Ishikawa (cell line): ENCODE measurements at regions not wholly inside any gene's neighbourhood (a gene's known extent, or its start where the extent isn't known, plus 50 kb on each side); places are given as distances from the start of the nearest gene placed in this dataset.

Experiments
- CEBPB ChIP-seq: IDR thresholded peaks from 2 replicates; pipeline ENCODE4 v1.6.1; 2012
- CREB1 ChIP-seq: IDR thresholded peaks from 2 replicates; pipeline ENCODE4 v1.6.1; 2012; ENCODE audit warnings: low read depth
- EP300 ChIP-seq: IDR thresholded peaks from 2 replicates; pipeline ENCODE4 v1.6.1; 2012; ENCODE audit warnings: borderline replicate concordance
- FOXM1 ChIP-seq: IDR thresholded peaks from 2 replicates; pipeline ENCODE4 v1.6.1; 2012; ENCODE audit warnings: low read depth, borderline replicate concordance
- MAX ChIP-seq: IDR thresholded peaks from 2 replicates; pipeline ENCODE4 v1.6.1; 2012
- RAD21 ChIP-seq: IDR thresholded peaks from 2 replicates; pipeline ENCODE4 v1.6.1; 2012; ENCODE audit warnings: low read depth
- REST ChIP-seq: IDR thresholded peaks from 2 replicates; pipeline ENCODE4 v1.6.1; 2012; ENCODE audit warnings: low read depth, mild to moderate bottlenecking
- TAF1 ChIP-seq: IDR thresholded peaks from 2 replicates; pipeline ENCODE4 v1.6.1; 2012; ENCODE audit warnings: low read depth, mild to moderate bottlenecking
- TEAD4 ChIP-seq: IDR thresholded peaks from 2 replicates; pipeline ENCODE4 v1.6.1; 2012

DNA sequence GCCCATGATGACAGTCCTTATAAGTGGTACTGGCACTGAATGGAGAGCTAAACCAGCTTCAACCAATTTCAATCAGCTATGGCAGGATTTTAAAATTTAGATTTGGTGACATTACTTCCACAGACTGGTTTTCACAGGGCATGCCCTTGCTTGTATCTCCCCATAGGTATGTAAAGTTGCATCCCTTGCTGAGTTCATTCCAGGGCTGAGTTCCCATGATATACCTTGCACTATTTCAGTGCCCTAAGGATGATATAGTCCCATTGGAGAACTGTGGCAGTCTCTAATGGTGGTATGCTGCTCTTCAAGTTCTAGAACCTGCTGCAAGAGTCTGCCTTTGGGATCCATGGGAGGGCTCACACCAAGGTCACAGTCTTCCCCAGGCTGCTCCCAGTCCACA, 232.7 kb upstream of the MOCS1 start:
- no peak for TF ChIP-seq REST
- no peak for TF ChIP-seq EP300
- TF ChIP-seq MAX: no peak
- TF ChIP-seq RAD21: no peak
- no peak for TF ChIP-seq FOXM1
- no peak for TF ChIP-seq TAF1
- TF ChIP-seq CEBPB: no peak
- no peak for TF ChIP-seq TEAD4
- no peak for TF ChIP-seq CREB1
